OCI-LY7 (cell line): ENCODE measurements at regions not wholly inside any gene's neighbourhood (a gene's known extent, or its start where the extent isn't known, plus 50 kb on each side); places are given as distances from the start of the nearest gene placed in this dataset.
"Not testable (repeated sequence)": the region's sequence is repeated elsewhere in the genome, so short reads cannot be mapped to it uniquely, and the experiment has no call there.

ENCODE experiments used
- BruUV-seq: library from RNA; stranded (reverse); fragments of 400-500 nt; replicated peaks from 2 replicates; lab custom pipeline; 2021; lab: Mats Ljungman, UMichigan
- CTCF ChIA-PET: fragments of 300-600 bp; sonication (Branson Sonifier 250); formaldehyde crosslinking; loops from one replicate; lab custom pipeline; 2022; ENCODE audit warnings: antibody characterized with exemption; ENCODE audit not compliant: unreplicated experiment; lab: Charles Lee
- POLR2A ChIA-PET: fragments of 300-600 bp; sonication (Branson Sonifier 250); formaldehyde crosslinking; loops from one replicate; lab custom pipeline; 2022; ENCODE audit warnings: antibody characterized with exemption; lab: Charles Lee
- DNase-seq: peaks from one replicate; pipeline ENCODE4 v3.0.0-alpha.2; 2015; ENCODE audit warnings: low spot score
- H2AFZ ChIP-seq: fragments of 200-600 bp; sonication (generic), shearing (Covaris generic); 2 replicates; pipeline ENCODE4 v1.6.1; 2014; ENCODE audit warnings: mild to moderate bottlenecking, antibody characterized with exemption, low read length, moderate library complexity
- H3K27ac ChIP-seq: fragments of 200-600 bp; sonication (generic); 2 replicates; pipeline ENCODE4 v1.5.1; 2014; ENCODE audit warnings: mixed run types, low read depth, mild to moderate bottlenecking, moderate library complexity, low read length, inconsistent platforms; ENCODE audit not compliant: poor library complexity, severe bottlenecking
- H3K36me3 ChIP-seq: fragments of 200-600 bp; sonication (generic); 2 replicates; pipeline ENCODE4 v1.6.1; 2014; ENCODE audit warnings: mild to moderate bottlenecking, antibody characterized with exemption, low read length, moderate library complexity, mixed read lengths; ENCODE audit not compliant: insufficient read depth
- H3K4me1 ChIP-seq: fragments of 200-600 bp; sonication (generic); 2 replicates; pipeline ENCODE4 v1.5.1; 2014; ENCODE audit warnings: mild to moderate bottlenecking, low read length; ENCODE audit not compliant: insufficient read depth, poor library complexity, severe bottlenecking
- H3K4me2 ChIP-seq: fragments of 200-600 bp; sonication (generic); 2 replicates; pipeline ENCODE4 v1.6.1; 2014; ENCODE audit warnings: mild to moderate bottlenecking, low read length
- H3K4me3 ChIP-seq: fragments of 200-600 bp; sonication (generic); 2 replicates; pipeline ENCODE4 v1.5.1; 2014; ENCODE audit warnings: mild to moderate bottlenecking, low read depth, low read length; ENCODE audit not compliant: poor library complexity, severe bottlenecking
- H3K79me2 ChIP-seq: fragments of 200-600 bp; sonication (generic); 2 replicates; pipeline ENCODE4 v1.6.1; 2016; ENCODE audit warnings: low read depth, mild to moderate bottlenecking, low read length, moderate library complexity, mixed read lengths; ENCODE audit not compliant: insufficient read depth
- H3K9me2 ChIP-seq: fragments of 200-600 bp; sonication (generic); 2 replicates; pipeline ENCODE4 v1.6.1; 2016; ENCODE audit warnings: mild to moderate bottlenecking, low read length, mixed read lengths; ENCODE audit not compliant: insufficient read depth
- H3K9me3 ChIP-seq: fragments of 200-600 bp; sonication (generic); 2 replicates; pipeline ENCODE4 v1.6.1; 2014; ENCODE audit warnings: mild to moderate bottlenecking, mixed run types, low read length, mixed read lengths
- H4K20me1 ChIP-seq: fragments of 200-600 bp; sonication (generic); 2 replicates; pipeline ENCODE4 v1.6.1; 2014; ENCODE audit warnings: mild to moderate bottlenecking, antibody characterized with exemption, low read length, moderate library complexity, mixed read lengths; ENCODE audit not compliant: insufficient read depth
- EZH2phosphoT487 ChIP-seq: fragments of 200-600 bp; sonication (generic); IDR thresholded peaks from 2 replicates; pipeline ENCODE4 v1.6.1; 2018; ENCODE audit warnings: low read depth, borderline replicate concordance, mild to moderate bottlenecking, mixed run types, antibody characterized with exemption, low read length, moderate library complexity, mixed read lengths
- intact Hi-C: fragments of 100-400 bp; cut with micrococcal nuclease; formaldehyde crosslinking; loops from one replicate; pipeline ENCODE4 v1.10.0; 2022; ENCODE audit not compliant: unreplicated experiment
- TF ChIP-seq, protein P1 (sequence below): fragments of 200-600 bp; sonication (generic); conservative IDR thresholded peaks from 2 replicates; pipeline ENCODE4 v1.5.1; 2014; ENCODE audit warnings: mild to moderate bottlenecking, antibody characterized with exemption, low read length, moderate library complexity, mixed read lengths

DNA sequence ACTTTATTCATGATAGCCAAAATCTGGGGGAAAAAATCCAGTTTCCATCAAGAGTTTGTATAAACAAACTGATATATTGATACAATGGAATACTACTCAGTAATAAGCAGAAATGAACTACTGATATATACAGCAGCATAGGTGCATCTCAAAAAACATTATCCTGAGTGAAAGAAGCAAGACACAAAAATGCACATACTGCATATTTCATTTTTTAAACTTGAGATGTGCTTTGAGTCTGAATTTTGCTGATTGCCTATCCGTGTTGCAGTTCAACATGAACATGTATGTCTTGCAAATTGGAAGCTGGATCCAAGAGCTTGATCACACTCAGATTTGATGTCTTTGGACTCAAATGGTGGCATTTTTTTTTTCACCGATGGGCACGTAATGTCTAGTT is 132.4 kb downstream of the TSEN15 start:
- POLR2A ChIA-PET, result interaction anchor here (0.6 kb wide), 1 partner anchor 1579 kb away, joined by 4 read pairs; no protein-coding TSS in a partner anchor
- Histone ChIP-seq H3K9me3 (no peaks in the 10 kb centered on the region), H4K20me1 (no peaks in the 10 kb centered on the region), H3K27ac (no peak overlapping the region), H2AFZ (no peak overlapping the region), H3K4me3 (no peak overlapping the region), H3K4me1 (no peaks in the 10 kb centered on the region), H3K79me2 (no peaks in the 10 kb centered on the region), H3K36me3 (no peaks in the 10 kb centered on the region), H3K9me2 (no peaks in the 10 kb centered on the region; the same call in 1 of the 2 replicates), H3K4me2 (no peak overlapping the region)
- BruUV-seq, result no TSS peak
- CTCF ChIA-PET, result no interaction called here
- TF ChIP-seq EZH2phosphoT487, result no peak
- TF ChIP-seq, protein P1, sequence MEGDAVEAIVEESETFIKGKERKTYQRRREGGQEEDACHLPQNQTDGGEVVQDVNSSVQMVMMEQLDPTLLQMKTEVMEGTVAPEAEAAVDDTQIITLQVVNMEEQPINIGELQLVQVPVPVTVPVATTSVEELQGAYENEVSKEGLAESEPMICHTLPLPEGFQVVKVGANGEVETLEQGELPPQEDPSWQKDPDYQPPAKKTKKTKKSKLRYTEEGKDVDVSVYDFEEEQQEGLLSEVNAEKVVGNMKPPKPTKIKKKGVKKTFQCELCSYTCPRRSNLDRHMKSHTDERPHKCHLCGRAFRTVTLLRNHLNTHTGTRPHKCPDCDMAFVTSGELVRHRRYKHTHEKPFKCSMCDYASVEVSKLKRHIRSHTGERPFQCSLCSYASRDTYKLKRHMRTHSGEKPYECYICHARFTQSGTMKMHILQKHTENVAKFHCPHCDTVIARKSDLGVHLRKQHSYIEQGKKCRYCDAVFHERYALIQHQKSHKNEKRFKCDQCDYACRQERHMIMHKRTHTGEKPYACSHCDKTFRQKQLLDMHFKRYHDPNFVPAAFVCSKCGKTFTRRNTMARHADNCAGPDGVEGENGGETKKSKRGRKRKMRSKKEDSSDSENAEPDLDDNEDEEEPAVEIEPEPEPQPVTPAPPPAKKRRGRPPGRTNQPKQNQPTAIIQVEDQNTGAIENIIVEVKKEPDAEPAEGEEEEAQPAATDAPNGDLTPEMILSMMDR, result no peak
- DNase-seq, result no peak
- intact Hi-C loops, result no loop called here

DNA sequence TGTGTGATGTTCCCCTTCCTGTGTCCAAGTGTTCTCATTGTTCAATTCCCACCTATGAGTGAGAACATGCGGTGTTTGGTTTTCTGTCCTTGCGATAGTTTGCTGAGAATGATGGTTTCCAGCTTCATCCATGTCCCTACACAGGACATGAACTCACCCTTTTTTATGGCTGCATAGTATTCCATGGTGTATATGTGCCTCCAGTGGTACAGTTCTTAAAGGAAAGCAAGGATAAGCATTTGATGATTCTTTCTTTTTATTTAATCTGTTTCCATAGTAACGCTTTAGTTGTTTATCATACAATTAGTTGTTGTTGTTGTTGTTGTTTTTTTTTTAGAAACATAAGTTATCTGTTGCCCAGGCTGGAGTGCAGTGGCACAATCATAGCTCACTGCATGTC is 133.1 kb downstream of the TSEN15 start:
- CTCF ChIA-PET, H3K4me3 ChIP-seq, H2AFZ ChIP-seq, H3K27ac ChIP-seq, DNase-seq, H3K79me2 ChIP-seq, H3K9me3 ChIP-seq, H3K4me2 ChIP-seq, BruUV-seq, intact Hi-C loops, H3K36me3 ChIP-seq, H3K9me2 ChIP-seq, H4K20me1 ChIP-seq, H3K4me1 ChIP-seq: not testable (repeated sequence)
- POLR2A ChIA-PET, result interaction anchor here (0.6 kb wide), 1 partner anchor 1578 kb away, joined by 4 read pairs; no protein-coding TSS in a partner anchor

DNA sequence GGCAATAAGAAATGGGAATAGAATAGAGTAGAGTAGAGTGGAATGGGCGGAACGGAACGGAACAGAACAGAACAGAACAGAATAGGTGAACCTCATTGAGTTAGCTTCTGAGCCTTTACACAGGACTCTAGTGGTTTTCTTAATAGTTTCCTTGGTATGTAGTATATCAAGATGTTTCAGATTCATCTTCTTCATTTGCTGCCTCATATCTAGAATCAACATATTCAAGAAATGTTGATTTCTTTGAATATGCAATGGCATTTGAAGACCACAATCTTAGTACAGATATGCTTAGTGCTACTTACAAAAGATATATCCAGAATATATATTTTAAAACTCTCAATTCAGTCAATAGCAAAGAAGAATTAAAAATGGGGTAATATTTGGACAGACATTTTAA is 133.8 kb downstream of the TSEN15 start:
- no peak overlapping the region for H3K4me2 ChIP-seq
- BruUV-seq, result no TSS peak
- POLR2A ChIA-PET, result no interaction called here
- no peaks in the 10 kb centered on the region for H3K36me3 ChIP-seq
- H3K9me3 ChIP-seq, result no peaks in the 10 kb centered on the region
- DNase-seq, result no peak
- intact Hi-C loops, result no loop called here
- H2AFZ ChIP-seq, result no peak overlapping the region
- TF ChIP-seq, protein P1, result no peak
- no peak for TF ChIP-seq EZH2phosphoT487
- H4K20me1 ChIP-seq, result no peaks in the 10 kb centered on the region
- CTCF ChIA-PET, result no interaction called here
- H3K27ac ChIP-seq, result no peak overlapping the region
- no peak overlapping the region for H3K4me3 ChIP-seq
- H3K9me2 ChIP-seq, result no peaks in the 10 kb centered on the region; the same call in 1 of the 2 replicates
- no peaks in the 10 kb centered on the region for H3K4me1 ChIP-seq
- H3K79me2 ChIP-seq, result no peaks in the 10 kb centered on the region
